B cell (primary cell): ENCODE measurements at regions not wholly inside any gene's neighbourhood (a gene's known extent, or its start where the extent isn't known, plus 50 kb on each side); places are given as distances from the start of the nearest gene placed in this dataset.

Experiments used
- ATAC-seq: fragments of 200-7000 bp; cut with Tn5 transposase; one replicate; pipeline ENCODE4 v1.10.0; 2021; ENCODE audit warnings: low read depth, mild to moderate bottlenecking, moderate number of reproducible peaks, moderate library complexity
- CTCF ChIA-PET: fragments of 350-600 bp; sonication (Branson Sonifier 250); formaldehyde crosslinking; loops from one replicate; lab custom pipeline; 2021; ENCODE audit warnings: antibody characterized with exemption, inconsistent platforms; lab: Charles Lee
- POLR2A ChIA-PET: fragments of 350-600 bp; sonication (Branson Sonifier 250); formaldehyde crosslinking; loops from one replicate; lab custom pipeline; 2021; ENCODE audit warnings: antibody characterized with exemption; lab: Charles Lee
- DNase-seq: peaks from one replicate; pipeline ENCODE4 v3.0.0; 2013
- H2AFZ ChIP-seq: 2 replicates; pipeline ENCODE4 v1.6.1; 2012; ENCODE audit warnings: mild to moderate bottlenecking, low read depth, low read length; ENCODE audit not compliant: insufficient read depth, poor library complexity, severe bottlenecking
- H3K27ac ChIP-seq, 2 donors: 1 replicate in 1 of 2; 2 replicates in 1 of 2; pipeline ENCODE4 v1.5.1; 2012 to 2013; ENCODE audit warnings: low read length in 2 of 2, mild to moderate bottlenecking in 2 of 2, moderate library complexity in 1 of 2
- H3K27me3 ChIP-seq, 4 experiments: fragments of 200-600 bp in 1 of 4; sonication (generic) in 1 of 4; replicated peaks in 1 of 4; 1 replicate in 2 of 4; 2 replicates in 2 of 4; pipeline versions ENCODE4 v1.6.1 to v1.7.0; 2013 to 2016; ENCODE audit warnings: low read length in 3 of 4, mild to moderate bottlenecking in 2 of 4, mixed read lengths in 1 of 4, moderate library complexity in 1 of 4; ENCODE audit not compliant: insufficient read depth in 4 of 4, control insufficient read depth in 3 of 4; ENCODE audit errors: control extremely low read depth in 1 of 4
- H3K36me3 ChIP-seq, 2 experiments: replicated peaks in 1 of 2; 1 replicate in 1 of 2; 2 replicates in 1 of 2; pipeline versions ENCODE4 v1.6.1 to v1.7.1; 2013; ENCODE audit warnings: low read length in 1 of 2; ENCODE audit not compliant: insufficient read depth in 2 of 2, control insufficient read depth in 1 of 2; ENCODE audit errors: control extremely low read depth in 1 of 2, extremely low read depth in 1 of 2
- H3K4me1 ChIP-seq, 2 donors: fragments of 200-600 bp in 1 of 2; sonication (generic) in 1 of 2; 1 replicate in 1 of 2; 2 replicates in 1 of 2; pipeline versions ENCODE4 v1.5.1 to v1.6.1; 2013 to 2017; ENCODE audit warnings: low read length in 2 of 2; ENCODE audit not compliant: control insufficient read depth in 2 of 2, insufficient read depth in 2 of 2
- H3K4me2 ChIP-seq: replicated peaks from 2 replicates; pipeline ENCODE3; 2012; ENCODE audit warnings: mild to moderate bottlenecking, low read depth, low read length; ENCODE audit not compliant: poor library complexity, severe bottlenecking
- H3K4me3 ChIP-seq, 5 experiments: fragments of 200-600 bp in 1 of 5; sonication (generic) in 1 of 5; 1 replicate in 3 of 5; 2 replicates in 2 of 5; pipeline versions ENCODE4 v1.5.1 to v1.7.0; 2011 to 2016; ENCODE audit warnings: low read length in 4 of 5, mild to moderate bottlenecking in 4 of 5, low read depth in 2 of 5, control low read depth in 1 of 5, moderate library complexity in 1 of 5; ENCODE audit not compliant: insufficient read depth in 1 of 5; ENCODE audit errors: control extremely low read depth in 1 of 5, extremely low read depth in 1 of 5
- H3K79me2 ChIP-seq: fragments of 200-600 bp; sonication (generic); one replicate; pipeline ENCODE4 v1.6.0; 2016; ENCODE audit warnings: low read length; ENCODE audit not compliant: control insufficient read depth, insufficient read depth
- H3K9ac ChIP-seq: fragments of 200-600 bp; sonication (generic); 2 replicates; pipeline ENCODE4 v1.6.1; 2017; ENCODE audit warnings: mild to moderate bottlenecking, low read length, moderate library complexity
- H3K9me3 ChIP-seq, 3 donors: one replicate each; pipeline versions ENCODE4 v1.6.1 to v1.7.1; 2013; ENCODE audit warnings: low read length in 2 of 3; ENCODE audit not compliant: control insufficient read depth in 2 of 3, insufficient read depth in 1 of 3; ENCODE audit errors: control extremely low read depth in 1 of 3
- H4K20me1 ChIP-seq: 2 replicates; pipeline ENCODE4 v1.6.0; 2012; ENCODE audit warnings: mild to moderate bottlenecking, low read length; ENCODE audit not compliant: insufficient read depth, control insufficient read depth, poor library complexity, severe bottlenecking
- H3K27ac Mint-ChIP-seq: one replicate; pipeline ENCODE4 v1.8.0; 2021; ENCODE audit warnings: mixed read lengths
- H3K27me3 Mint-ChIP-seq: one replicate; pipeline ENCODE4 v1.8.0; 2021; ENCODE audit warnings: mixed read lengths
- H3K4me1 Mint-ChIP-seq: one replicate; pipeline ENCODE4 v1.8.0; 2021; ENCODE audit warnings: mixed read lengths
- H3K4me3 Mint-ChIP-seq: one replicate; pipeline ENCODE4 v1.8.0; 2021; ENCODE audit warnings: mixed read lengths
- H3K9me3 Mint-ChIP-seq: one replicate; pipeline ENCODE4 v1.8.0; 2022; ENCODE audit warnings: mixed read lengths; ENCODE audit not compliant: insufficient read depth
- EZH2 ChIP-seq: IDR thresholded peaks from 2 replicates; pipeline ENCODE4 v1.6.1; 2012; ENCODE audit warnings: borderline replicate concordance, low read depth, mild to moderate bottlenecking, moderate library complexity, low read length; ENCODE audit not compliant: insufficient read depth, poor library complexity, severe bottlenecking
- WGBS: methylation state at CpG from one replicate; pipeline ENCODE4 v1.1.5; 2013; ENCODE audit warnings: missing lambda C conversion rate; ENCODE audit not compliant: insufficient coverage; 5-methylcytosine and 5-hydroxymethylcytosine counted together
- intact Hi-C: fragments of 100-400 bp; cut with micrococcal nuclease; formaldehyde crosslinking; loops from one replicate; pipeline ENCODE4 v1.10.0; 2022
- TF ChIP-seq, protein P1 (sequence below): fragments of 200-600 bp; IDR thresholded peaks from one replicate; pipeline ENCODE4 v1.8.0; 2022; ENCODE audit warnings: antibody characterized with exemption, mild to moderate bottlenecking

DNA sequence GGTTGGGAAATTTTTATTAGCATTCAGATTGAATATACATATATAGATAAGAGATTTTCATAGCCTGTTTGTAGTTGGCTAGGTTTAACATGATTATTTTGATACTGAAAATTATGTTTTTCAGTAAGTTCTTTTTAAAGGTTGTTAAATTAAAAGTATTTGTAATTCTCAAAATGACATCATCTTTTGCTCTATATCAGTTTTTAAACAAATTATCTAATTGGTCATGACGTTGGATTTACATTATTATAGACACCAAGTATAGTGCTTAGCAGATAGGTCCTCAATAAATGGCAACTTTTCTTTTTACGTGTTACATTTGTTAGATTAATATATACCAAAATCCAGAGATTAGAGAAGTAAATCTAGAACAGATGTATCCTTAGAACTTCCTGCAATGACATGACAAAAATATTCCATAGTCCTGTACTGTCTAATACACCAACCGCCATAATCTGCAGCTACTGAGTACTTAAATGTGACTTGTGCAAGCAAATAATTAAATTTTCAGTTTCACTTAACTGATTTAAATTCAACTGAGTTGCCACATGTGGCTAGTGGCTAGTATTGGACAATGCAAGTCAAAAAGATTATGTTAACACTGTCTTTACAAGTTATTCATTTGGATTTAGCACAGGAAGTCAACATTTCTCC is 1613.1 kb upstream of the TENM3 start:
- H3K4me1 ChIP-seq = no peaks in the 10 kb centered on the region
- ATAC-seq = no peak
- Mint-ChIP-seq H3K4me1 (no peaks in the 10 kb centered on the region), H3K27me3 (no peaks in the 10 kb centered on the region), H3K27ac (no peak overlapping the region), H3K4me3 (no peak overlapping the region), H3K9me3 (no peaks in the 10 kb centered on the region)
- H3K9me3 ChIP-seq = no peaks in the 10 kb centered on the region
- H3K9ac ChIP-seq = no peak overlapping the region
- no peaks in the 10 kb centered on the region for H3K36me3 ChIP-seq
- no peaks in the 10 kb centered on the region for H4K20me1 ChIP-seq
- WGBS = no CpG with 5 or more reads among the region's 3 CpGs
- intact Hi-C loops = no loop called here
- no peaks in the 10 kb centered on the region for H3K27me3 ChIP-seq
- ChIA-PET CTCF (no interaction called here), POLR2A (no interaction called here)
- no peak overlapping the region for H3K4me3 ChIP-seq
- no peak overlapping the region for H3K4me2 ChIP-seq
- no peak overlapping the region for H2AFZ ChIP-seq
- TF ChIP-seq, protein P1, sequence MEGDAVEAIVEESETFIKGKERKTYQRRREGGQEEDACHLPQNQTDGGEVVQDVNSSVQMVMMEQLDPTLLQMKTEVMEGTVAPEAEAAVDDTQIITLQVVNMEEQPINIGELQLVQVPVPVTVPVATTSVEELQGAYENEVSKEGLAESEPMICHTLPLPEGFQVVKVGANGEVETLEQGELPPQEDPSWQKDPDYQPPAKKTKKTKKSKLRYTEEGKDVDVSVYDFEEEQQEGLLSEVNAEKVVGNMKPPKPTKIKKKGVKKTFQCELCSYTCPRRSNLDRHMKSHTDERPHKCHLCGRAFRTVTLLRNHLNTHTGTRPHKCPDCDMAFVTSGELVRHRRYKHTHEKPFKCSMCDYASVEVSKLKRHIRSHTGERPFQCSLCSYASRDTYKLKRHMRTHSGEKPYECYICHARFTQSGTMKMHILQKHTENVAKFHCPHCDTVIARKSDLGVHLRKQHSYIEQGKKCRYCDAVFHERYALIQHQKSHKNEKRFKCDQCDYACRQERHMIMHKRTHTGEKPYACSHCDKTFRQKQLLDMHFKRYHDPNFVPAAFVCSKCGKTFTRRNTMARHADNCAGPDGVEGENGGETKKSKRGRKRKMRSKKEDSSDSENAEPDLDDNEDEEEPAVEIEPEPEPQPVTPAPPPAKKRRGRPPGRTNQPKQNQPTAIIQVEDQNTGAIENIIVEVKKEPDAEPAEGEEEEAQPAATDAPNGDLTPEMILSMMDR = no peak
- no peak for TF ChIP-seq EZH2
- DNase-seq = no peak
- no peaks in the 10 kb centered on the region for H3K79me2 ChIP-seq
- no peak overlapping the region for H3K27ac ChIP-seq

DNA sequence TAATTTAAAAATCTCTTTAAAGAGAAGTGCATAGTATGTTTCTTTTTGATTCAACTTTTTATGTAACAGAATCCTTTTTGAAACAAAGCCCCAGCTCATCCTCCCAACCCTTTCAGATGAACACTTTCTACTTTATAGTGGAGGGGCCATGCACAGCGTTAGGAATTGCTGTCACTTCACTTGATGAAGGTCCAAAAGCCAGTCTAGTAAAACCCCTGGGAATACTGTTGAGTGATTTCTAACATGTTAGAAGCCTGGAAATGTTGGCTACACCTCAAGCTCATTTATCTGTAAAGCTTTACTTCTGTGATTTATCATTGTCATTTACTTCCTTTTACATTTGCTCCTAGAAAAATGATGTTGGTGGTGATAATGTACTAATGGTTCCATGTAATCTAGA is 1608.9 kb upstream of the TENM3 start:
- Histone ChIP-seq H3K4me2 (no peak overlapping the region), H3K27me3 (no peaks in the 10 kb centered on the region), H2AFZ (no peak overlapping the region), H3K36me3 (no peaks in the 10 kb centered on the region), H3K27ac (no peak overlapping the region), H4K20me1 (no peaks in the 10 kb centered on the region), H3K4me3 (no peak overlapping the region), H3K4me1 (no peaks in the 10 kb centered on the region), H3K79me2 (no peaks in the 10 kb centered on the region), H3K9ac (no peak overlapping the region), H3K9me3 (peaks cover 0 to 3% (median 0%) of the 10 kb centered on the region in 3 donors)
- Mint-ChIP-seq H3K4me1 (no peaks in the 10 kb centered on the region), H3K4me3 (no peak overlapping the region), H3K27me3 (no peaks in the 10 kb centered on the region), H3K9me3 (no peaks in the 10 kb centered on the region), H3K27ac (no peak overlapping the region)
- ATAC-seq = no peak
- ChIA-PET CTCF (interaction anchor here (0.8 kb wide), 1 partner anchor 352 kb away, joined by 5 read pairs; no protein-coding TSS in a partner anchor), POLR2A (no interaction called here)
- WGBS = no CpG with 5 or more reads among the region's 1 CpG
- TF ChIP-seq, protein P1 = no peak
- no peak for TF ChIP-seq EZH2
- intact Hi-C loops = no loop called here
- no peak for DNase-seq
